DOHH2 (cell line): ENCODE measurements at regions not wholly inside any gene's neighbourhood (a gene's known extent, or its start where the extent isn't known, plus 50 kb on each side); places are given as distances from the start of the nearest gene placed in this dataset.

Experiments
- H3F3A ChIP-seq: fragments of 200-600 bp; sonication (generic), shearing (Covaris generic); 2 replicates; pipeline ENCODE4 v1.6.0; 2016; ENCODE audit warnings: antibody characterized with exemption, mild to moderate bottlenecking; ENCODE audit not compliant: control insufficient read depth, insufficient read depth
- H3K27ac ChIP-seq: fragments of 200-600 bp; sonication (generic); 2 replicates; pipeline ENCODE4 v1.5.1; 2014; ENCODE audit warnings: low read depth, mild to moderate bottlenecking, low read length, moderate library complexity
- H3K27me3 ChIP-seq: fragments of 200-600 bp; sonication (generic); 2 replicates; pipeline ENCODE4 v1.6.1; 2014; ENCODE audit warnings: mild to moderate bottlenecking, low read length, mixed read lengths; ENCODE audit not compliant: control insufficient read depth
- H3K36me3 ChIP-seq: fragments of 200-600 bp; sonication (generic); 2 replicates; pipeline ENCODE4 v1.6.1; 2014; ENCODE audit warnings: mild to moderate bottlenecking, low read length, moderate library complexity, mixed read lengths; ENCODE audit not compliant: control insufficient read depth
- H3K4me1 ChIP-seq: fragments of 200-600 bp; sonication (generic); 2 replicates; pipeline ENCODE4 v1.6.1; 2014; ENCODE audit warnings: mild to moderate bottlenecking, low read length, mixed read lengths; ENCODE audit not compliant: control insufficient read depth
- H3K4me2 ChIP-seq: fragments of 200-600 bp; sonication (generic); 2 replicates; pipeline ENCODE4 v1.6.0; 2014; ENCODE audit warnings: mild to moderate bottlenecking, low read length, moderate library complexity
- H3K4me3 ChIP-seq: fragments of 200-600 bp; sonication (generic); 2 replicates; pipeline ENCODE4 v1.5.1; 2014; ENCODE audit warnings: mild to moderate bottlenecking, low read length, mixed read lengths
- H3K79me2 ChIP-seq: fragments of 200-600 bp; sonication (generic); 2 replicates; pipeline ENCODE4 v1.6.1; 2014; ENCODE audit warnings: mild to moderate bottlenecking, low read length, mixed read lengths; ENCODE audit not compliant: control insufficient read depth
- H3K9me2 ChIP-seq: fragments of 200-600 bp; sonication (generic); replicated peaks from 2 replicates; pipeline ENCODE4 v1.6.1; 2014; ENCODE audit warnings: mild to moderate bottlenecking, low read length, mixed read lengths; ENCODE audit not compliant: control insufficient read depth
- H3K9me3 ChIP-seq: fragments of 200-600 bp; sonication (generic); 2 replicates; pipeline ENCODE4 v1.6.1; 2014; ENCODE audit warnings: antibody characterized with exemption, low read length, mixed read lengths; ENCODE audit not compliant: control insufficient read depth, insufficient read depth
- H4K20me1 ChIP-seq: fragments of 200-600 bp; sonication (generic); 2 replicates; pipeline ENCODE4 v1.6.0; 2014; ENCODE audit warnings: low read depth, mild to moderate bottlenecking, antibody characterized with exemption, low read length, moderate library complexity; ENCODE audit not compliant: control insufficient read depth, insufficient read depth
- EZH2phosphoT487 ChIP-seq: fragments of 200-600 bp; sonication (generic); IDR thresholded peaks from 2 replicates; pipeline ENCODE4 v1.6.1; 2017; ENCODE audit warnings: borderline replicate concordance, mild to moderate bottlenecking, antibody characterized with exemption, low read length, moderate library complexity, mixed read lengths
- TF ChIP-seq, protein P1 (sequence below): fragments of 200-600 bp; sonication (generic); IDR thresholded peaks from one replicate; pipeline ENCODE4 v1.5.1; 2014; ENCODE audit warnings: antibody characterized with exemption, mild to moderate bottlenecking, low read depth, low read length; ENCODE audit not compliant: poor library complexity, severe bottlenecking

DNA sequence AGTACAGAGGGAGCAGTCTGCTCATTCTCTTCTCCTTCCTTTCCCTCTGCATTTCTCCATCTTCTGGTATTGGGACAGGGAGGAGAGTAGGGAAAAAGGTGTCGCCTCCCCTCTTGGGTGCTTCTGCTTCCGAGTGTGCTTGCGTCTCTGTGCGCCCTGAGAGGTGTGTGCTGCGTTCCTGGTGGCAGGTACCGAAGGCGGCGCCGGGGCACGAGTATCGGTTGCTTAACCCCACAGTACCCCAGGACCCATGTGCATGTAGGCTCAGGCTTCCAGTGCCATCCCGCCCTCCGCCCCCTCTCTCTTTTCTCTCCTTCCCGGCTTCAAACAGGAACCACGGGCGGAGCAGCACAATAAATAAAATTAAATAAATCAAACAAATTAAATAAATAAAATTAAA lies 169.3 kb upstream of the GLI3 start:
- Histone ChIP-seq H3K36me3 (no peaks in the 10 kb centered on the region), H3K27me3 (no peaks in the 10 kb centered on the region), H3K9me2 (no peaks in the 10 kb centered on the region), H3F3A (no peaks in the 10 kb centered on the region), H3K79me2 (no peaks in the 10 kb centered on the region), H3K4me1 (no peaks in the 10 kb centered on the region), H3K4me3 (no peak overlapping the region), H4K20me1 (no peaks in the 10 kb centered on the region), H3K9me3 (no peaks in the 10 kb centered on the region), H3K4me2 (no peak overlapping the region), H3K27ac (no peak overlapping the region)
- TF ChIP-seq, protein P1, sequence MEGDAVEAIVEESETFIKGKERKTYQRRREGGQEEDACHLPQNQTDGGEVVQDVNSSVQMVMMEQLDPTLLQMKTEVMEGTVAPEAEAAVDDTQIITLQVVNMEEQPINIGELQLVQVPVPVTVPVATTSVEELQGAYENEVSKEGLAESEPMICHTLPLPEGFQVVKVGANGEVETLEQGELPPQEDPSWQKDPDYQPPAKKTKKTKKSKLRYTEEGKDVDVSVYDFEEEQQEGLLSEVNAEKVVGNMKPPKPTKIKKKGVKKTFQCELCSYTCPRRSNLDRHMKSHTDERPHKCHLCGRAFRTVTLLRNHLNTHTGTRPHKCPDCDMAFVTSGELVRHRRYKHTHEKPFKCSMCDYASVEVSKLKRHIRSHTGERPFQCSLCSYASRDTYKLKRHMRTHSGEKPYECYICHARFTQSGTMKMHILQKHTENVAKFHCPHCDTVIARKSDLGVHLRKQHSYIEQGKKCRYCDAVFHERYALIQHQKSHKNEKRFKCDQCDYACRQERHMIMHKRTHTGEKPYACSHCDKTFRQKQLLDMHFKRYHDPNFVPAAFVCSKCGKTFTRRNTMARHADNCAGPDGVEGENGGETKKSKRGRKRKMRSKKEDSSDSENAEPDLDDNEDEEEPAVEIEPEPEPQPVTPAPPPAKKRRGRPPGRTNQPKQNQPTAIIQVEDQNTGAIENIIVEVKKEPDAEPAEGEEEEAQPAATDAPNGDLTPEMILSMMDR, result no peak
- TF ChIP-seq EZH2phosphoT487, result no peak

DNA sequence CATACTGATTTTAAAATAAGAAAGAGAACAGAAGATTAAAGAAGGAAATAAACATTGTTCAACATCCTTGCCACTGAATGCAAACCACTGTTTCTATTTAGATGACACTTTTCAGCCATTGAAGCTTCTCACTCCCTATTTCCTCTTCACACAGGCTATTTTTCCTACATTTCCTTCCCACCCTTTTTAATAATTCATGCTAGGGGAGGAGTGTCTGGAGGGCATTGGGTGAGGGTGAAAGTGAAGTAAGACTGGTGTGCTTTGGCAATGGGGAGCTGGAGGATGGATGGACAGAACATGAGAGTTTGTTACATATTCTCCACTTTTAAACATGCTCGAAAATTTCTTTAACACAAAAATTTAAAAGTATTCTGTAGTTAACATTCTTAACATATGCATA lies 168.8 kb upstream of the GLI3 start:
- H3F3A ChIP-seq, result no peaks in the 10 kb centered on the region
- TF ChIP-seq, protein P1, result no peak
- TF ChIP-seq EZH2phosphoT487, result no peak
- no peak overlapping the region for H3K4me3 ChIP-seq
- no peak overlapping the region for H3K27ac ChIP-seq
- no peaks in the 10 kb centered on the region for H3K27me3 ChIP-seq
- H3K9me3 ChIP-seq, result no peaks in the 10 kb centered on the region
- H3K4me2 ChIP-seq, result no peak overlapping the region
- no peaks in the 10 kb centered on the region for H3K9me2 ChIP-seq
- no peaks in the 10 kb centered on the region for H4K20me1 ChIP-seq
- H3K79me2 ChIP-seq, result no peaks in the 10 kb centered on the region
- H3K36me3 ChIP-seq, result no peaks in the 10 kb centered on the region
- H3K4me1 ChIP-seq, result no peaks in the 10 kb centered on the region

DNA sequence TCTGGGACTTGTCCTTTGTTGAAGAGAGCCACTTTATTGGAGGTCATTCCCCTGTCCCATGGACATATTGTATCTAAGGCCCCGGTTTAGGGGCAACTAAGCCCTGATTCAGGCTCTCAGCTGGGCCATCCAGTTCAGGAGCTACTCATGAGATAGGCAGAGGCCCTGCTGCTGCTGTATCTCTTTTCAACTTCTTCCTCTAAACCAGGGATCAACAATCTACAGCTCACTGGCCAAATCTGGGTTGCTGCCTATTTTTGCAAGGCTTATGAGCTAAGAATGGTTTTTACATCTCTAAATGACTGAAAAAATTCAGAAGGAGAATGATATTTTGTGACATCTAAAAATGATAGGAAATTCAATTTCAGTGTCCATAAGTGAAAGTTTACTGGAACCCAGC lies 166.8 kb upstream of the GLI3 start:
- H3K27me3 ChIP-seq, result no peaks in the 10 kb centered on the region
- no peaks in the 10 kb centered on the region for H3K9me2 ChIP-seq
- H3K79me2 ChIP-seq, result no peaks in the 10 kb centered on the region
- TF ChIP-seq, protein P1, result no peak
- H3K4me3 ChIP-seq, result no peak overlapping the region
- no peak overlapping the region for H3K4me2 ChIP-seq
- no peak overlapping the region for H3K27ac ChIP-seq
- no peaks in the 10 kb centered on the region for H3K4me1 ChIP-seq
- no peaks in the 10 kb centered on the region for H4K20me1 ChIP-seq
- no peaks in the 10 kb centered on the region for H3F3A ChIP-seq
- no peaks in the 10 kb centered on the region for H3K9me3 ChIP-seq
- no peaks in the 10 kb centered on the region for H3K36me3 ChIP-seq

DNA sequence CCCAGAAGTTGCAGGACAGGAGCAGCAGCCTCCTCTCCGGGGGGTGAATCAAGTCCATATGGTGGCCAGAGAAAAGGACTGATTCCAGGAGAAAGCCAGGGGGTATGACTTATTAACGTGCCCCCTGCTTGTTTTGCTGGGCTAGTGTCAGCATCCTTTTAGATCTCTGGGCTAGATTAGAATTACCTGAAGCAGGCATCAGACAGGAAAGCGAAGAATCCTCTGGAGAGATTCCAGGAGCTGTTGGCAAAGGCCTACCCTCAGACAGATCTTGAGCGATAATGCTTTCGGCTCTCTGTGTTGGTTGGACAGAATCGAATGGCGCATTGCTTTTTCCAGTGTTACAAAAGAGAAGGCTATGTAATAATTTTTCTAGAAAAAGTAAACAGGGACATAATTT lies 164.0 kb upstream of the GLI3 start:
- Histone ChIP-seq H3K27me3 (no peaks in the 10 kb centered on the region), H3K4me1 (no peaks in the 10 kb centered on the region), H3K27ac (no peak overlapping the region), H3K4me2 (no peak overlapping the region), H3K36me3 (no peaks in the 10 kb centered on the region), H3K79me2 (no peaks in the 10 kb centered on the region), H3K4me3 (no peak overlapping the region), H3K9me2 (no peaks in the 10 kb centered on the region), H4K20me1 (no peaks in the 10 kb centered on the region), H3F3A (no peaks in the 10 kb centered on the region), H3K9me3 (no peaks in the 10 kb centered on the region)
- TF ChIP-seq EZH2phosphoT487, result no peak
- TF ChIP-seq, protein P1, result no peak
